ENCODE measurements at regions not wholly inside any gene's neighbourhood (a gene's known extent, or its start where the extent isn't known, plus 50 kb on each side); places are given as distances from the start of the nearest gene placed in this dataset.
"Not testable (repeated sequence)": the region's sequence is repeated elsewhere in the genome, so short reads cannot be mapped to it uniquely, and the experiment has no call there.

GRCh38 chr17:64781014-64781756, 119.1 kb upstream of the SMURF2 start:
- Histone ChIP-seq H3K27me3 (ENCODE audit: insufficient read depth, low read length, poor library complexity) (no peaks in the 10 kb centered on the region), H3K9me3 (ENCODE audit: insufficient read depth, low read length, severe bottlenecking) (no peaks in the 10 kb centered on the region), H3K4me3 (ENCODE audit: low read depth in 1 of 2, low read length in 2 of 2) (peak overlapping the region; percentile 9 to 59; a peak in 3 of 4 replicates), H3K9ac (ENCODE audit: low read depth, low read length) (peak overlapping the region; percentile 50), H3K4me1 (ENCODE audit: insufficient read depth, low read length) (peaks cover 26% of the 10 kb centered on the region), H3K27ac (ENCODE audit: low read length) (no peak overlapping the region), H3K79me2 (ENCODE audit: insufficient read depth, low read length) (no peaks in the 10 kb centered on the region), H3K36me3 (ENCODE audit: insufficient read depth, low read length) (peaks cover 22% of the 10 kb centered on the region), H2AFZ (ENCODE audit: low read depth, low read length) (peak overlapping the region; percentile 44; the same call in 1 of the 2 replicates), H4K20me1 (ENCODE audit: insufficient read depth, low read length) (no peaks in the 10 kb centered on the region), H3K4me2 (ENCODE audit: insufficient read depth, low read length) (peak overlapping the region; percentile 82)
- ATAC-seq (ENCODE audit: insufficient read depth, low read depth) (peak; percentile 81), DNase-seq (peak; percentile 80)
- TF ChIP-seq CTCF (IDR thresholded peaks at IDR 0.05; ENCODE audit: borderline replicate concordance, extremely low read depth, low read length, poor library complexity, severe bottlenecking) (no peak), EZH2 (IDR thresholded peaks at IDR 0.05; ENCODE audit: borderline replicate concordance, low read depth, low read length, severe bottlenecking) (no peak)

- H3K4me1 ChIP-seq (ENCODE audit: insufficient read depth, low read length) = peaks cover 26% of the 10 kb centered on the region
- no peak for TF ChIP-seq EZH2 (IDR thresholded peaks at IDR 0.05; ENCODE audit: borderline replicate concordance, low read depth, low read length, severe bottlenecking)
- no peak for TF ChIP-seq CTCF (IDR thresholded peaks at IDR 0.05; ENCODE audit: borderline replicate concordance, extremely low read depth, low read length, poor library complexity, severe bottlenecking)
- peaks cover 18% of the 10 kb centered on the region for H3K36me3 ChIP-seq (ENCODE audit: insufficient read depth, low read length)
- H3K9me3 ChIP-seq (ENCODE audit: insufficient read depth, low read length, severe bottlenecking) = no peaks in the 10 kb centered on the region
- no peaks in the 10 kb centered on the region for H4K20me1 ChIP-seq (ENCODE audit: insufficient read depth, low read length)
- ATAC-seq (ENCODE audit: insufficient read depth, low read depth) (no peak), DNase-seq (no peak)
- peak overlapping the region; percentile 82 for H3K4me2 ChIP-seq (ENCODE audit: insufficient read depth, low read length)
- no peaks in the 10 kb centered on the region for H3K27me3 ChIP-seq (ENCODE audit: insufficient read depth, low read length, poor library complexity)
- peak overlapping the region; percentile 9 to 59; a peak in 3 of 4 replicates for H3K4me3 ChIP-seq (ENCODE audit: low read depth in 1 of 2, low read length in 2 of 2)
- H3K79me2 ChIP-seq (ENCODE audit: insufficient read depth, low read length) = no peaks in the 10 kb centered on the region
- peak overlapping the region; percentile 44; the same call in 1 of the 2 replicates for H2AFZ ChIP-seq (ENCODE audit: low read depth, low read length)
- no peak overlapping the region for H3K27ac ChIP-seq (ENCODE audit: low read length)
- H3K9ac ChIP-seq (ENCODE audit: low read depth, low read length) = peak overlapping the region; percentile 50
Observed at GRCh38 chr17:64780096-64781013, 118.2 kb upstream of the SMURF2 start.

DNA sequence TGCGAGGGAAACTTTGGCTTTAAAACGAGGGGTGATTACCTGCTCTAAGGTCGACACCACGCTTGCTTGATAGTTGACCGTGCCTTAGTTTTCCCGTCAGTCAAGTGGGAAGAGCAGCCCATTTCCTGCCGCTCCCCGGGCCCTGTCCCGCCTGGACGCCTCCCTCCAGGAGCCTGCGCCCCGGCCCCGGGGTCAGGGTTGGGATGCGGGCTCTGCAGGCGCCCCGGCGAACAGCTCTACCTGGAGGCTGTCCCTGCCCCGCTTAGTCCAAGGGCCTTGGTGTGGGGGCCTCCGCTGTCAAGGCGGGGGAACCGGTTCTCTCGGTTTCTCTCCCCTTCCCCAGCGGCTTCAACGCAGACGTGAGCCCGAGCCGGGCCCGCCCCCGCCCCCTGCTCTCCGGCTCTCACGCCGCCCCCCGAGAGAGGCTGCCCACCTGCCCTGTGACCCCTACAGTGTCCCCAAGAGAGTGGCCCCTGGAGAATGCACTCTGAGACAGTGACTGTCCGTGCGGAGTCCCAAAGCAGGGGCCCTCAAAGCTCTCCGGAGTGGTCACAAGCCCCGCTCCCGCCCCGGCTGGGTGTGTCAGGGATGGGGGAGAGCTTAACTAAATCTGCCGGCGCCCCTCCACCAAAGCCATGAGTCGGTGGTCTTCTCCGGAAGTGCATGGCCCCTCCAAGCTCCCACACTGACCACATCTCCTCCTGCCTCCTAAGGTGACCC, 117.4 kb upstream of the SMURF2 start:
- ATAC-seq (ENCODE audit: insufficient read depth, low read depth) (no peak), DNase-seq (no peak)
- Histone ChIP-seq H3K9me3 (ENCODE audit: insufficient read depth, low read length, severe bottlenecking) (no peaks in the 10 kb centered on the region), H4K20me1 (ENCODE audit: insufficient read depth, low read length) (no peaks in the 10 kb centered on the region), H3K79me2 (ENCODE audit: insufficient read depth, low read length) (no peaks in the 10 kb centered on the region), H3K4me2 (ENCODE audit: insufficient read depth, low read length) (no peak overlapping the region), H2AFZ (ENCODE audit: low read depth, low read length) (no peak overlapping the region), H3K4me3 (ENCODE audit: low read depth in 1 of 2, low read length in 2 of 2) (no peak overlapping the region), H3K4me1 (ENCODE audit: insufficient read depth, low read length) (peaks cover 26% of the 10 kb centered on the region), H3K27me3 (ENCODE audit: insufficient read depth, low read length, poor library complexity) (no peaks in the 10 kb centered on the region), H3K9ac (ENCODE audit: low read depth, low read length) (no peak overlapping the region), H3K36me3 (ENCODE audit: insufficient read depth, low read length) (peaks cover 13% of the 10 kb centered on the region), H3K27ac (ENCODE audit: low read length) (no peak overlapping the region)
- TF ChIP-seq EZH2 (IDR thresholded peaks at IDR 0.05; ENCODE audit: borderline replicate concordance, low read depth, low read length, severe bottlenecking) (no peak), CTCF (IDR thresholded peaks at IDR 0.05; ENCODE audit: borderline replicate concordance, extremely low read depth, low read length, poor library complexity, severe bottlenecking) (no peak)

- not testable (repeated sequence) for H3K9me3 ChIP-seq (ENCODE audit: insufficient read depth, low read length, severe bottlenecking); ATAC-seq (ENCODE audit: insufficient read depth, low read depth); H2AFZ ChIP-seq (ENCODE audit: low read depth, low read length); H3K27ac ChIP-seq (ENCODE audit: low read length); H4K20me1 ChIP-seq (ENCODE audit: insufficient read depth, low read length); H3K36me3 ChIP-seq (ENCODE audit: insufficient read depth, low read length); H3K27me3 ChIP-seq (ENCODE audit: insufficient read depth, low read length, poor library complexity); H3K4me2 ChIP-seq (ENCODE audit: insufficient read depth, low read length); H3K9ac ChIP-seq (ENCODE audit: low read depth, low read length); H3K4me3 ChIP-seq (ENCODE audit: low read depth in 1 of 2, low read length in 2 of 2); DNase-seq; H3K79me2 ChIP-seq (ENCODE audit: insufficient read depth, low read length)
- H3K4me1 ChIP-seq (ENCODE audit: insufficient read depth, low read length) = peaks cover 26% of the 10 kb centered on the region
Observed at GRCh38 chr17:64779098-64779375, 116.9 kb upstream of the SMURF2 start.
